GM12878 (cell line): ENCODE measurements at regions not wholly inside any gene's neighbourhood (a gene's known extent, or its start where the extent isn't known, plus 50 kb on each side); places are given as distances from the start of the nearest gene placed in this dataset.

Experiments used
- BRCA1 ChIP-seq: IDR thresholded peaks from 2 replicates; pipeline ENCODE4 v1.6.1; 2011; ENCODE audit warnings: low read depth, low read length, improper control_type of control experiment
- IKZF2 ChIP-seq, 2 experiments: fragments of 450-650 bp; IDR thresholded peaks; 2 replicates each; pipeline ENCODE4 v1.6.1; 2017; ENCODE audit warnings: mild to moderate bottlenecking in 2 of 2, moderate library complexity in 2 of 2

DNA sequence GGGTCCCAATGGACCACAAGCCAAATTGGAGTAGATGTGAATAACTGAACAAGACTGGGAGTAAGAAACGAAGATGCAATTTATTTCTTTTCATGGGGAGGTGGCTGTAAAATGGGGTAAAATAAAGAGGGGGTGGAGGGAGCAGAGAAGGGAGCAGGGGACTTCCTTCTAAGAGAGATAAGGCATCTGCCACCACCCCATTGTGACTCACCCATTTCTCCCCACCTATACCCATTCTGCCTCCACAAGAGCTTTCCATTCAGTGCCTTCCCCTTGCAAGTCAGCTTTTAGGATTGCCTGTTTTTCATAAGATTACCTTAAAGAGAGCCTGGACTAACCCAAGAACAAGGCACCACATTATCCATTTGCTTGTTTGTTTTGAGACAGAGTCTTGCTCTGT, 87.1 kb upstream of the PAX2 start:
- TF ChIP-seq BRCA1: no peak
- no peak for TF ChIP-seq IKZF2 (IDR thresholded peaks at IDR 0.05)
